RWPE1 (cell line): ENCODE measurements at regions not wholly inside any gene's neighbourhood (a gene's known extent, or its start where the extent isn't known, plus 50 kb on each side); places are given as distances from the start of the nearest gene placed in this dataset.

Experiments used
- CTCF ChIA-PET: fragments of 350-600 bp; sonication (Branson Sonifier 250); formaldehyde crosslinking; extraction: SDS; loops from one replicate; lab custom pipeline; 2021; lab: Yijun Ruan, JAX
- POLR2A ChIA-PET: fragments of 400-600 bp; formaldehyde crosslinking; extraction: SDS; loops from one replicate; lab custom pipeline; 2020; ENCODE audit warnings: antibody characterized with exemption; ENCODE audit not compliant: low non-redundant PET; lab: Yijun Ruan, JAX
- DNase-seq: peaks from one replicate; pipeline ENCODE4 v3.0.0; 2012; ENCODE audit warnings: low spot score
- H3K27ac ChIP-seq: fragments of 450-650 bp; 2 replicates; pipeline ENCODE4 v1.5.1; 2017
- CTCF ChIP-seq: fragments of 450-650 bp; conservative IDR thresholded peaks from 2 replicates; pipeline ENCODE4 v1.5.1; 2017; ENCODE audit warnings: low read depth, mild to moderate bottlenecking

- no peak for TF ChIP-seq CTCF
- DNase-seq: peak; percentile 52
- ChIA-PET CTCF (interaction anchor here (0.6 kb wide), 1 partner anchor 14 kb away, joined by 3 read pairs; no protein-coding TSS in a partner anchor), POLR2A (no interaction called here)
- H3K27ac ChIP-seq: no peak overlapping the region
Measured at GRCh38 chr20:10939331-10939941, 265.6 kb upstream of the JAG1 start.

- no peak for DNase-seq
- ChIA-PET CTCF (no interaction called here), POLR2A (no interaction called here)
Measured at GRCh38 chr20:10940941-10941340, 267.1 kb upstream of the JAG1 start.

GRCh38 chr20:10943686-10944265, 270.0 kb upstream of the JAG1 start:
- no peak for TF ChIP-seq CTCF
- no peak overlapping the region for H3K27ac ChIP-seq
- no peak for DNase-seq
- ChIA-PET POLR2A (no interaction called here), CTCF (no interaction called here)

More at GRCh38 chr20:10940941-10941340, 267.1 kb upstream of the JAG1 start:
- no peak for TF ChIP-seq CTCF
- H3K27ac ChIP-seq: no peak overlapping the region

- POLR2A ChIA-PET: no interaction called here
- CTCF ChIA-PET: interaction anchor here (0.5 kb wide), 1 partner anchor 65 kb away, joined by 4 read pairs; no protein-coding TSS in a partner anchor
- no peak overlapping the region for H3K27ac ChIP-seq
- no peak for TF ChIP-seq CTCF
- no peak for DNase-seq
Measured at GRCh38 chr20:10946124-10946880, 272.5 kb upstream of the JAG1 start.

GRCh38 chr20:10947726-10948125, 273.9 kb upstream of the JAG1 start:
- DNase-seq: no peak
- ChIA-PET POLR2A (no interaction called here), CTCF (no interaction called here)
- no peak overlapping the region for H3K27ac ChIP-seq
- TF ChIP-seq CTCF: no peak

- H3K27ac ChIP-seq: no peak overlapping the region
- TF ChIP-seq CTCF: no peak
- ChIA-PET CTCF (interaction anchor here (0.9 kb wide), 1 partner anchor 279 kb away, joined by 3 read pairs; no protein-coding TSS in a partner anchor), POLR2A (no interaction called here)
- no peak for DNase-seq
Measured at GRCh38 chr20:10949930-10950783, 276.4 kb upstream of the JAG1 start.
